Fibroblast of villous mesenchyme (primary cell): ENCODE measurements at regions not wholly inside any gene's neighbourhood (a gene's known extent, or its start where the extent isn't known, plus 50 kb on each side); places are given as distances from the start of the nearest gene placed in this dataset.

Source experiments
- DNase-seq: peaks from one replicate; pipeline ENCODE4 v3.0.0-alpha.2; 2010; ENCODE audit warnings: low read depth
- H3K4me3 ChIP-seq: 2 replicates; pipeline ENCODE4 v1.5.1; 2011; ENCODE audit warnings: low read depth, mild to moderate bottlenecking, low read length
- CTCF ChIP-seq: IDR thresholded peaks from 2 replicates; pipeline ENCODE4 v1.5.1; 2012; ENCODE audit warnings: low read depth, mild to moderate bottlenecking, low read length; ENCODE audit not compliant: insufficient read depth

- H3K4me3 ChIP-seq, result no peak overlapping the region
- no peak for DNase-seq
- TF ChIP-seq CTCF, result no peak
Measured at GRCh38 chr12:88996200-88996788, 356.0 kb downstream of the DUSP6 start.

- DNase-seq, result no peak
- TF ChIP-seq CTCF, result no peak
- no peak overlapping the region for H3K4me3 ChIP-seq
Measured at GRCh38 chr12:88994971-88995370, 357.3 kb downstream of the DUSP6 start.

GRCh38 chr12:88994537-88994936 is 357.8 kb downstream of the DUSP6 start:
- no peak for DNase-seq
- no peak overlapping the region for H3K4me3 ChIP-seq
- TF ChIP-seq CTCF, result no peak

- no peak overlapping the region for H3K4me3 ChIP-seq
- peak; percentile 68 for TF ChIP-seq CTCF
- peak; percentile 69 for DNase-seq
Measured at GRCh38 chr12:88993651-88994050, 358.6 kb downstream of the DUSP6 start.

GRCh38 chr12:88986056-88986455 is 366.2 kb downstream of the DUSP6 start:
- no peak overlapping the region for H3K4me3 ChIP-seq
- no peak for TF ChIP-seq CTCF
- no peak for DNase-seq

GRCh38 chr12:88985631-88986030 is 366.7 kb downstream of the DUSP6 start:
- H3K4me3 ChIP-seq, result no peak overlapping the region
- TF ChIP-seq CTCF, result no peak
- no peak for DNase-seq

- no peak overlapping the region for H3K4me3 ChIP-seq
Measured at GRCh38 chr12:88985011-88985410, 367.3 kb downstream of the DUSP6 start.

More at GRCh38 chr12:88985011-88985410, 367.3 kb downstream of the DUSP6 start:
- DNase-seq, result no peak
- no peak for TF ChIP-seq CTCF
